ENCODE measurements at regions not wholly inside any gene's neighbourhood (a gene's known extent, or its start where the extent isn't known, plus 50 kb on each side); places are given as distances from the start of the nearest gene placed in this dataset.

- TF ChIP-seq, protein P1, sequence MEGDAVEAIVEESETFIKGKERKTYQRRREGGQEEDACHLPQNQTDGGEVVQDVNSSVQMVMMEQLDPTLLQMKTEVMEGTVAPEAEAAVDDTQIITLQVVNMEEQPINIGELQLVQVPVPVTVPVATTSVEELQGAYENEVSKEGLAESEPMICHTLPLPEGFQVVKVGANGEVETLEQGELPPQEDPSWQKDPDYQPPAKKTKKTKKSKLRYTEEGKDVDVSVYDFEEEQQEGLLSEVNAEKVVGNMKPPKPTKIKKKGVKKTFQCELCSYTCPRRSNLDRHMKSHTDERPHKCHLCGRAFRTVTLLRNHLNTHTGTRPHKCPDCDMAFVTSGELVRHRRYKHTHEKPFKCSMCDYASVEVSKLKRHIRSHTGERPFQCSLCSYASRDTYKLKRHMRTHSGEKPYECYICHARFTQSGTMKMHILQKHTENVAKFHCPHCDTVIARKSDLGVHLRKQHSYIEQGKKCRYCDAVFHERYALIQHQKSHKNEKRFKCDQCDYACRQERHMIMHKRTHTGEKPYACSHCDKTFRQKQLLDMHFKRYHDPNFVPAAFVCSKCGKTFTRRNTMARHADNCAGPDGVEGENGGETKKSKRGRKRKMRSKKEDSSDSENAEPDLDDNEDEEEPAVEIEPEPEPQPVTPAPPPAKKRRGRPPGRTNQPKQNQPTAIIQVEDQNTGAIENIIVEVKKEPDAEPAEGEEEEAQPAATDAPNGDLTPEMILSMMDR (IDR thresholded peaks at IDR 0.05), result no peak
- TF ChIP-seq SIN3A (IDR thresholded peaks at IDR 0.05; ENCODE audit: borderline replicate concordance, insufficient read depth, low read depth, low read length) (no peak), POLR2AphosphoS5 (IDR thresholded peaks at IDR 0.05; ENCODE audit: low read depth, low read length) (no peak), TCF7L2 (IDR thresholded peaks at IDR 0.05; ENCODE audit: low read depth, low read length) (no peak)
- TF ChIP-seq, protein P2, sequence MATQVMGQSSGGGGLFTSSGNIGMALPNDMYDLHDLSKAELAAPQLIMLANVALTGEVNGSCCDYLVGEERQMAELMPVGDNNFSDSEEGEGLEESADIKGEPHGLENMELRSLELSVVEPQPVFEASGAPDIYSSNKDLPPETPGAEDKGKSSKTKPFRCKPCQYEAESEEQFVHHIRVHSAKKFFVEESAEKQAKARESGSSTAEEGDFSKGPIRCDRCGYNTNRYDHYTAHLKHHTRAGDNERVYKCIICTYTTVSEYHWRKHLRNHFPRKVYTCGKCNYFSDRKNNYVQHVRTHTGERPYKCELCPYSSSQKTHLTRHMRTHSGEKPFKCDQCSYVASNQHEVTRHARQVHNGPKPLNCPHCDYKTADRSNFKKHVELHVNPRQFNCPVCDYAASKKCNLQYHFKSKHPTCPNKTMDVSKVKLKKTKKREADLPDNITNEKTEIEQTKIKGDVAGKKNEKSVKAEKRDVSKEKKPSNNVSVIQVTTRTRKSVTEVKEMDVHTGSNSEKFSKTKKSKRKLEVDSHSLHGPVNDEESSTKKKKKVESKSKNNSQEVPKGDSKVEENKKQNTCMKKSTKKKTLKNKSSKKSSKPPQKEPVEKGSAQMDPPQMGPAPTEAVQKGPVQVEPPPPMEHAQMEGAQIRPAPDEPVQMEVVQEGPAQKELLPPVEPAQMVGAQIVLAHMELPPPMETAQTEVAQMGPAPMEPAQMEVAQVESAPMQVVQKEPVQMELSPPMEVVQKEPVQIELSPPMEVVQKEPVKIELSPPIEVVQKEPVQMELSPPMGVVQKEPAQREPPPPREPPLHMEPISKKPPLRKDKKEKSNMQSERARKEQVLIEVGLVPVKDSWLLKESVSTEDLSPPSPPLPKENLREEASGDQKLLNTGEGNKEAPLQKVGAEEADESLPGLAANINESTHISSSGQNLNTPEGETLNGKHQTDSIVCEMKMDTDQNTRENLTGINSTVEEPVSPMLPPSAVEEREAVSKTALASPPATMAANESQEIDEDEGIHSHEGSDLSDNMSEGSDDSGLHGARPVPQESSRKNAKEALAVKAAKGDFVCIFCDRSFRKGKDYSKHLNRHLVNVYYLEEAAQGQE (IDR thresholded peaks at IDR 0.05; ENCODE audit: insufficient read depth in 1 of 2, low read depth in 2 of 2, low read length in 1 of 2), result no peak
Measured at GRCh38 chr5:93891491-93892480, 150.4 kb upstream of the POU5F2 start.

All from Panc1 (cell line).